ENCODE measurements at regions not wholly inside any gene's neighbourhood (a gene's known extent, or its start where the extent isn't known, plus 50 kb on each side); places are given as distances from the start of the nearest gene placed in this dataset.

GRCh38 chr2:18682681-18683080 is 93.3 kb upstream of the NT5C1B start:
- TF ChIP-seq POLR2A (IDR thresholded peaks at IDR 0.05) (no peak), CTCF (IDR thresholded peaks at IDR 0.05) (no peak)
- Histone ChIP-seq H3K36me3 (no peaks in the 10 kb centered on the region), H3K27me3 (no peaks in the 10 kb centered on the region), H3K4me3 (no peak overlapping the region), H3K9me3 (no peaks in the 10 kb centered on the region), H3K27ac (no peak overlapping the region), H3K4me1 (no peaks in the 10 kb centered on the region)
- DNase-seq = no peak
- intact Hi-C loops (cut with DNase I; ENCODE audit: low total_unique reads) = no loop called here

GRCh38 chr2:18677280-18677679 is 87.9 kb upstream of the NT5C1B start:
- Histone ChIP-seq H3K36me3 (no peaks in the 10 kb centered on the region), H3K27me3 (no peaks in the 10 kb centered on the region), H3K4me1 (no peaks in the 10 kb centered on the region), H3K4me3 (no peak overlapping the region), H3K27ac (no peak overlapping the region), H3K9me3 (no peaks in the 10 kb centered on the region)
- no peak for DNase-seq
- TF ChIP-seq CTCF (IDR thresholded peaks at IDR 0.05) = no peak
- TF ChIP-seq POLR2A (IDR thresholded peaks at IDR 0.05) = no peak
- intact Hi-C loops (cut with DNase I; ENCODE audit: low total_unique reads) = no loop called here

GRCh38 chr2:18674309-18674708 is 84.9 kb upstream of the NT5C1B start:
- intact Hi-C loops (cut with DNase I; ENCODE audit: low total_unique reads) = no loop called here
- TF ChIP-seq POLR2A (IDR thresholded peaks at IDR 0.05) (no peak), CTCF (IDR thresholded peaks at IDR 0.05) (no peak)

GRCh38 chr2:18671363-18671762 is 82.0 kb upstream of the NT5C1B start:
- TF ChIP-seq CTCF (IDR thresholded peaks at IDR 0.05) (no peak), POLR2A (IDR thresholded peaks at IDR 0.05) (no peak)
- Histone ChIP-seq H3K4me3 (no peak overlapping the region), H3K4me1 (no peaks in the 10 kb centered on the region), H3K9me3 (no peaks in the 10 kb centered on the region), H3K27ac (no peak overlapping the region), H3K27me3 (no peaks in the 10 kb centered on the region), H3K36me3 (no peaks in the 10 kb centered on the region)
- DNase-seq = no peak
- intact Hi-C loops (cut with DNase I; ENCODE audit: low total_unique reads) = no loop called here

More at GRCh38 chr2:18674309-18674708, 84.9 kb upstream of the NT5C1B start:
- H3K36me3 ChIP-seq = no peaks in the 10 kb centered on the region
- DNase-seq = no peak
- no peaks in the 10 kb centered on the region for H3K27me3 ChIP-seq
- H3K27ac ChIP-seq = no peak overlapping the region
- H3K4me3 ChIP-seq = no peak overlapping the region
- no peaks in the 10 kb centered on the region for H3K4me1 ChIP-seq
- H3K9me3 ChIP-seq = no peaks in the 10 kb centered on the region

GRCh38 chr2:18668221-18668620 is 78.9 kb upstream of the NT5C1B start:
- H3K27me3 ChIP-seq = no peaks in the 10 kb centered on the region
- no peak for DNase-seq
- TF ChIP-seq CTCF (IDR thresholded peaks at IDR 0.05) (no peak), POLR2A (IDR thresholded peaks at IDR 0.05) (no peak)
- no peaks in the 10 kb centered on the region for H3K9me3 ChIP-seq
- H3K27ac ChIP-seq = no peak overlapping the region
- H3K4me1 ChIP-seq = no peaks in the 10 kb centered on the region
- H3K36me3 ChIP-seq = no peaks in the 10 kb centered on the region
- intact Hi-C loops (cut with DNase I; ENCODE audit: low total_unique reads) = no loop called here
- no peak overlapping the region for H3K4me3 ChIP-seq
